HG03196 (cell line): ENCODE measurements at regions not wholly inside any gene's neighbourhood (a gene's known extent, or its start where the extent isn't known, plus 50 kb on each side); places are given as distances from the start of the nearest gene placed in this dataset.

Experiments
- ATAC-seq: cut with Tn5 transposase; IDR thresholded peaks from one replicate; pipeline ENCODE4 v1.9.1; 2021; ENCODE audit not compliant: unreplicated experiment

- no peak for ATAC-seq
These were observed 75.1 kb upstream of the ZBED5 start for GRCh38 chr11:10932976-10933375.

GRCh38 chr11:10931761-10932670 is 74.2 kb upstream of the ZBED5 start:
- no peak for ATAC-seq

GRCh38 chr11:10930972-10931760 is 73.3 kb upstream of the ZBED5 start:
- ATAC-seq, result no peak

- ATAC-seq, result no peak
These were observed 72.5 kb upstream of the ZBED5 start for GRCh38 chr11:10930224-10930971.

- ATAC-seq, result no peak
These were observed 69.7 kb upstream of the ZBED5 start for GRCh38 chr11:10927538-10927937.

- ATAC-seq, result no peak
These were observed 69.0 kb upstream of the ZBED5 start for GRCh38 chr11:10926801-10927211.

- no peak for ATAC-seq
These were observed 67.5 kb upstream of the ZBED5 start for GRCh38 chr11:10925149-10925926.

- ATAC-seq, result no peak
These were observed 66.0 kb upstream of the ZBED5 start for GRCh38 chr11:10923882-10924281.

GRCh38 chr11:10922892-10923291 is 65.0 kb upstream of the ZBED5 start:
- no peak for ATAC-seq

- ATAC-seq, result no peak
These were observed 63.0 kb upstream of the ZBED5 start for GRCh38 chr11:10920875-10921274.

- no peak for ATAC-seq
These were observed 62.4 kb upstream of the ZBED5 start for GRCh38 chr11:10920205-10920604.

GRCh38 chr11:10918698-10919097 is 60.8 kb upstream of the ZBED5 start:
- ATAC-seq, result no peak

GRCh38 chr11:10918275-10918674 is 60.4 kb upstream of the ZBED5 start:
- ATAC-seq, result no peak

- no peak for ATAC-seq
These were observed 59.9 kb upstream of the ZBED5 start for GRCh38 chr11:10917802-10918201.

GRCh38 chr11:10916665-10917064 is 58.8 kb upstream of the ZBED5 start:
- no peak for ATAC-seq

- no peak for ATAC-seq
These were observed 56.2 kb upstream of the ZBED5 start for GRCh38 chr11:10914050-10914449.

GRCh38 chr11:10913075-10913474 is 55.2 kb upstream of the ZBED5 start:
- ATAC-seq, result no peak

- ATAC-seq, result no peak
These were observed 54.1 kb upstream of the ZBED5 start for GRCh38 chr11:10911907-10912306.

GRCh38 chr11:10909141-10909883 is 51.5 kb upstream of the ZBED5 start:
- ATAC-seq, result no peak
